ENCODE measurements at regions not wholly inside any gene's neighbourhood (a gene's known extent, or its start where the extent isn't known, plus 50 kb on each side); places are given as distances from the start of the nearest gene placed in this dataset.

GRCh38 chr5:113813466-113813865 is 300.0 kb downstream of the YTHDC2 start:
- Histone ChIP-seq H3K4me3 (ENCODE audit: low read depth, low read length) (no peak overlapping the region), H3K4me1 (ENCODE audit: control insufficient read depth, insufficient read depth, low read length, unreplicated experiment) (no peaks in the 10 kb centered on the region), H3K27me3 (ENCODE audit: insufficient read depth, low read length) (0 out of 2 replicates have a peak, but pooled peaks cover 3% of the 10 kb centered on the region), H3K36me3 (ENCODE audit: insufficient read depth, low read length) (no peaks in the 10 kb centered on the region), H3K79me2 (ENCODE audit: control insufficient read depth, insufficient read depth, low read length, unreplicated experiment) (no peaks in the 10 kb centered on the region), H2AFZ (ENCODE audit: low read length, unreplicated experiment) (no peak overlapping the region), H3K27ac (ENCODE audit: low read depth, low read length) (no peak overlapping the region)

- H3K27ac ChIP-seq (ENCODE audit: low read depth, low read length), result no peak overlapping the region
- no peaks in the 10 kb centered on the region for H3K4me1 ChIP-seq (ENCODE audit: control insufficient read depth, insufficient read depth, low read length, unreplicated experiment)
- H3K79me2 ChIP-seq (ENCODE audit: control insufficient read depth, insufficient read depth, low read length, unreplicated experiment), result no peaks in the 10 kb centered on the region
- no peak overlapping the region for H2AFZ ChIP-seq (ENCODE audit: low read length, unreplicated experiment)
- H3K27me3 ChIP-seq (ENCODE audit: insufficient read depth, low read length), result no peaks in the 10 kb centered on the region
- no peak overlapping the region for H3K4me3 ChIP-seq (ENCODE audit: low read depth, low read length)
- no peaks in the 10 kb centered on the region for H3K36me3 ChIP-seq (ENCODE audit: insufficient read depth, low read length)
These were observed 304.2 kb downstream of the YTHDC2 start for GRCh38 chr5:113817683-113818082.

DNA sequence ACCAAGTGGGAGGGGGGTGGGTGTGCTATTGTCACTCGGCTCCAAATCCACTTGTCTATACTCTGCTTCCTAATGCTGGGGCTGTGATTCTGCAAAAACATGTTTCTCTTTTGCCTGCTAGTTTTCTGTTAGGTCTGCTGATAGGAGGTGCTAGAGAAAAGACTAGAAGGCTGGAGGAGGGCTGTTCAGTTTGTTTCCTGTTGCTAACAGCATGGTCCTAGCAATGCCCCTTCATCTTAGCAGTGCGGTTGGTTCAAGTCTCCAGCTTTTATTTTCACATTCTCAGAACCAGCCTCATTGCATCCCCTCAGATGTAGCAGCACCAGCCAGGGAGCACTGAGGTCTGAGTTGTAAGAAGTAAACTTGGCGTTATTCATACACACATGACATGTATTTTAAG is 310.2 kb downstream of the YTHDC2 start:
- H2AFZ ChIP-seq (ENCODE audit: low read length, unreplicated experiment), result no peak overlapping the region
- H3K27ac ChIP-seq (ENCODE audit: low read depth, low read length), result no peak overlapping the region
- H3K4me3 ChIP-seq (ENCODE audit: low read depth, low read length), result no peak overlapping the region
- no peaks in the 10 kb centered on the region for H3K36me3 ChIP-seq (ENCODE audit: insufficient read depth, low read length)
- H3K79me2 ChIP-seq (ENCODE audit: control insufficient read depth, insufficient read depth, low read length, unreplicated experiment), result no peaks in the 10 kb centered on the region
- no peaks in the 10 kb centered on the region for H3K4me1 ChIP-seq (ENCODE audit: control insufficient read depth, insufficient read depth, low read length, unreplicated experiment)
- H3K27me3 ChIP-seq (ENCODE audit: insufficient read depth, low read length), result no peaks in the 10 kb centered on the region

- no peaks in the 10 kb centered on the region for H3K4me1 ChIP-seq (ENCODE audit: control insufficient read depth, insufficient read depth, low read length, unreplicated experiment)
- no peaks in the 10 kb centered on the region for H3K79me2 ChIP-seq (ENCODE audit: control insufficient read depth, insufficient read depth, low read length, unreplicated experiment)
- H2AFZ ChIP-seq (ENCODE audit: low read length, unreplicated experiment), result no peak overlapping the region
- no peaks in the 10 kb centered on the region for H3K36me3 ChIP-seq (ENCODE audit: insufficient read depth, low read length)
- no peak overlapping the region for H3K27ac ChIP-seq (ENCODE audit: low read depth, low read length)
- no peak overlapping the region for H3K4me3 ChIP-seq (ENCODE audit: low read depth, low read length)
- no peaks in the 10 kb centered on the region for H3K27me3 ChIP-seq (ENCODE audit: insufficient read depth, low read length)
These were observed 310.8 kb downstream of the YTHDC2 start for GRCh38 chr5:113824307-113824706.

DNA sequence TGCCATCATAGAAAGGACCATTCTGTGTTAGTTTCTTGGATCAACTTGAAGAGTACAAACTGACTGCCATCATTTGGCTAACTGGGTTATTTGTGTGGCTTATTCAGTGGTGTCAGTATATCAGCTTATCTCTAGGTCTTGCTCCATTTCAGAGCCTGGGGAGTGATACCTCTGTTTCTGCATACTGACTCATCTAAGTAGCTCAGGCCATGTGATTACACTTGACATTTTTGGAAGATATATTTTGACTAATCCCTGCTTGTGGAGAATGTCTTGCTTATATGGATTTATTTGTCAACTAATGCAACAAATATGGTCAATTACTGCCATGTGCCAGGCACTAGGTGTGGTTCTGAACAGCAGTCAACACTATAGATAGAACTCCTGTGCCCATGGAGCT is 311.7 kb downstream of the YTHDC2 start:
- H3K4me3 ChIP-seq (ENCODE audit: low read depth, low read length), result no peak overlapping the region
- no peaks in the 10 kb centered on the region for H3K36me3 ChIP-seq (ENCODE audit: insufficient read depth, low read length)
- no peak overlapping the region for H3K27ac ChIP-seq (ENCODE audit: low read depth, low read length)
- H2AFZ ChIP-seq (ENCODE audit: low read length, unreplicated experiment), result no peak overlapping the region
- H3K79me2 ChIP-seq (ENCODE audit: control insufficient read depth, insufficient read depth, low read length, unreplicated experiment), result no peaks in the 10 kb centered on the region
- no peaks in the 10 kb centered on the region for H3K27me3 ChIP-seq (ENCODE audit: insufficient read depth, low read length)
- H3K4me1 ChIP-seq (ENCODE audit: control insufficient read depth, insufficient read depth, low read length, unreplicated experiment), result no peaks in the 10 kb centered on the region

- Histone ChIP-seq H3K36me3 (ENCODE audit: insufficient read depth, low read length) (no peaks in the 10 kb centered on the region), H3K4me3 (ENCODE audit: low read depth, low read length) (no peak overlapping the region), H3K79me2 (ENCODE audit: control insufficient read depth, insufficient read depth, low read length, unreplicated experiment) (no peaks in the 10 kb centered on the region), H3K27ac (ENCODE audit: low read depth, low read length) (no peak overlapping the region), H2AFZ (ENCODE audit: low read length, unreplicated experiment) (no peak overlapping the region), H3K4me1 (ENCODE audit: control insufficient read depth, insufficient read depth, low read length, unreplicated experiment) (no peaks in the 10 kb centered on the region), H3K27me3 (ENCODE audit: insufficient read depth, low read length) (no peaks in the 10 kb centered on the region)
These were observed 333.4 kb downstream of the YTHDC2 start for GRCh38 chr5:113846941-113847340.

DNA sequence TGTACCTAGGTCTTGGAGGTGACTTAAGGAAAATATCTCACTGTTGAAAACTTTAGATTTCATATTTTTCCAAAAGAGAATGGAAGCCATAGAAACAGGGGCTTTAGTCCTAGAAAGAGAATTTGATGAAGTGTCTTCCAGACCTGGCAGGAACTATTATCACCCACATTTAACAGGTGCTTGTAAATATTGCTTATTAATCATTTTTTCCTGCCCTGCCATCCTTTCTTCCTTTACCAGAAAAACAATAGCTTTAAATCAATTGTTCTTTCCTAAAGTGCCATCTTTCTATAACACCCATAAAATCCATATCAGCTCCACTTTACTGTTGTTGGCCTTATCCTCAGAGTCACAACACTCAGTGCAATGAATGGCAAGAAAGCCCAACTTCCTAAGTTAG is 350.9 kb downstream of the YTHDC2 start:
- Histone ChIP-seq H2AFZ (ENCODE audit: low read length, unreplicated experiment) (no peak overlapping the region), H3K4me1 (ENCODE audit: control insufficient read depth, insufficient read depth, low read length, unreplicated experiment) (no peaks in the 10 kb centered on the region), H3K36me3 (ENCODE audit: insufficient read depth, low read length) (no peaks in the 10 kb centered on the region), H3K27me3 (ENCODE audit: insufficient read depth, low read length) (no peaks in the 10 kb centered on the region), H3K79me2 (ENCODE audit: control insufficient read depth, insufficient read depth, low read length, unreplicated experiment) (no peaks in the 10 kb centered on the region), H3K27ac (ENCODE audit: low read depth, low read length) (no peak overlapping the region), H3K4me3 (ENCODE audit: low read depth, low read length) (no peak overlapping the region)

DNA sequence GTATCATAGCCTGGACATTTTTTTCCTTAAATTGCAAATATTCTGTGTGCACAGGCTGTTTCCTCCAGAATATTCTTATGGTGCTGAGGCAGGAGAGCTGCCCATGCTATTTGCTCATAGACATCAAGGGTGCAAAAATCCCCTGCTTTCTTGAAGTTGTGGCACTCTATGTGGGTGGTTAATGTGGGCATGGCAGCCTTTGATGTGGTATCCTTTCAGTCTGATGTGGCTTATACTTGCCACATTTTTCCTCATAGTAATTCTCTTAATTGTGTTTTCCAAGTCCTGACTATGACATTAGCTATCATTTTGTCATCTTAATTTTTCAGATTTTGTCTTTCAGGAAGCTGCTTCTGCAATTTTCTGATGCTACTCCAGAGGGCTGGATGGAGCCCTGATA is 353.3 kb downstream of the YTHDC2 start:
- H3K4me1 ChIP-seq (ENCODE audit: control insufficient read depth, insufficient read depth, low read length, unreplicated experiment), result no peaks in the 10 kb centered on the region
- no peak overlapping the region for H3K4me3 ChIP-seq (ENCODE audit: low read depth, low read length)

GRCh38 chr5:113869611-113870010 is 356.1 kb downstream of the YTHDC2 start:
- Histone ChIP-seq H3K4me3 (ENCODE audit: low read depth, low read length) (no peak overlapping the region), H3K27me3 (ENCODE audit: insufficient read depth, low read length) (no peaks in the 10 kb centered on the region), H2AFZ (ENCODE audit: low read length, unreplicated experiment) (no peak overlapping the region), H3K27ac (ENCODE audit: low read depth, low read length) (no peak overlapping the region), H3K36me3 (ENCODE audit: insufficient read depth, low read length) (no peaks in the 10 kb centered on the region), H3K4me1 (ENCODE audit: control insufficient read depth, insufficient read depth, low read length, unreplicated experiment) (no peaks in the 10 kb centered on the region), H3K79me2 (ENCODE audit: control insufficient read depth, insufficient read depth, low read length, unreplicated experiment) (no peaks in the 10 kb centered on the region)

More for the DNA sequence above, 353.3 kb downstream of the YTHDC2 start:
- no peak overlapping the region for H2AFZ ChIP-seq (ENCODE audit: low read length, unreplicated experiment)
- H3K27ac ChIP-seq (ENCODE audit: low read depth, low read length), result no peak overlapping the region
- H3K79me2 ChIP-seq (ENCODE audit: control insufficient read depth, insufficient read depth, low read length, unreplicated experiment), result no peaks in the 10 kb centered on the region
- H3K27me3 ChIP-seq (ENCODE audit: insufficient read depth, low read length), result no peaks in the 10 kb centered on the region
- no peaks in the 10 kb centered on the region for H3K36me3 ChIP-seq (ENCODE audit: insufficient read depth, low read length)

GRCh38 chr5:113871972-113872371 is 358.5 kb downstream of the YTHDC2 start:
- Histone ChIP-seq H3K4me1 (ENCODE audit: control insufficient read depth, insufficient read depth, low read length, unreplicated experiment) (no peaks in the 10 kb centered on the region), H3K27ac (ENCODE audit: low read depth, low read length) (no peak overlapping the region), H3K79me2 (ENCODE audit: control insufficient read depth, insufficient read depth, low read length, unreplicated experiment) (no peaks in the 10 kb centered on the region), H2AFZ (ENCODE audit: low read length, unreplicated experiment) (no peak overlapping the region), H3K36me3 (ENCODE audit: insufficient read depth, low read length) (no peaks in the 10 kb centered on the region), H3K27me3 (ENCODE audit: insufficient read depth, low read length) (no peaks in the 10 kb centered on the region), H3K4me3 (ENCODE audit: low read depth, low read length) (no peak overlapping the region)

GRCh38 chr5:113875096-113875495 is 361.6 kb downstream of the YTHDC2 start:
- Histone ChIP-seq H2AFZ (ENCODE audit: low read length, unreplicated experiment) (no peak overlapping the region), H3K27ac (ENCODE audit: low read depth, low read length) (no peak overlapping the region), H3K36me3 (ENCODE audit: insufficient read depth, low read length) (no peaks in the 10 kb centered on the region), H3K27me3 (ENCODE audit: insufficient read depth, low read length) (no peaks in the 10 kb centered on the region), H3K4me3 (ENCODE audit: low read depth, low read length) (no peak overlapping the region), H3K4me1 (ENCODE audit: control insufficient read depth, insufficient read depth, low read length, unreplicated experiment) (no peaks in the 10 kb centered on the region), H3K79me2 (ENCODE audit: control insufficient read depth, insufficient read depth, low read length, unreplicated experiment) (no peaks in the 10 kb centered on the region)
